ENCODE measurements at regions not wholly inside any gene's neighbourhood (a gene's known extent, or its start where the extent isn't known, plus 50 kb on each side); places are given as distances from the start of the nearest gene placed in this dataset.

DNA sequence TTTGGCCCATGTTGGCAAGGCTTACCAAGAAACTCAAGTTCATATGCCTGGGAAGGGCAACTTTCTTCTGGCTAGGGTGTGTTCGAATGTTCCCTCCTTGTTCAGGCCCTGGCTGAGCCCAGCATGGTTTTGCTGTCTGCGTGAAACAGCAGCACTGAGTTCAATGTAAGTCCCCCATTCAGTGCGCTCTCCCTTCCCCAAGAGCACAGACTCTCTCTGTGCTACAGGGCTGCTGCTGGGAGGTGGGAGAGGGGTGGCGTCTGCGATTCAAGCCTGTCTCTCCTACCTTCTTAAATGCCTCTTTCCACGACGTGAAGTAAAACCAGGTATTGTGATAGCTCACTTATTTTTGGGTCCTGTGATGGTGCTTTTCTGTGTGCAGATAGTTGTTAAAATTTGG lies 289.3 kb upstream of the GOLIM4 start:
- CTCF ChIA-PET: interaction anchor here (1.5 to 1.6 kb wide), 2 partner anchors 44 to 462 kb away, joined by 4 to 5 read pairs; no protein-coding TSS in a partner anchor
- H3K4me1 ChIP-seq (ENCODE audit: control insufficient read depth in 1 of 2, insufficient read depth in 2 of 2, low read depth in 1 of 2, low read length in 1 of 2): no peaks in the 10 kb centered on the region
- no peak overlapping the region for H2AFZ ChIP-seq (ENCODE audit: low read depth)
- no peak overlapping the region for H3K9ac ChIP-seq
- no peaks in the 10 kb centered on the region for H4K20me1 ChIP-seq (ENCODE audit: insufficient read depth)
- H3F3A ChIP-seq (replicated peaks; ENCODE audit: insufficient read depth): no peaks in the 10 kb centered on the region
- H3K27me3 ChIP-seq (ENCODE audit: insufficient read depth): no peaks in the 10 kb centered on the region
- no peak for DNase-seq
- H3K9me2 ChIP-seq: no peaks in the 10 kb centered on the region
- H3K79me2 ChIP-seq (ENCODE audit: insufficient read depth): no peaks in the 10 kb centered on the region
- no peaks in the 10 kb centered on the region for H3K36me3 ChIP-seq (replicated peaks in 1 of 2; ENCODE audit: control insufficient read depth in 1 of 2, insufficient read depth in 2 of 2, low read length in 1 of 2)
- H3K4me2 ChIP-seq: no peak overlapping the region
- H3K9me3 ChIP-seq: no peaks in the 10 kb centered on the region
- H3K27ac ChIP-seq (ENCODE audit: low read depth in 2 of 2, low read length in 1 of 2): no peak overlapping the region
- 29% methylated on average over 6 of the region's 7 CpGs for WGBS (ENCODE audit: low lambda C conversion rate)
- POLR2A ChIA-PET: no interaction called here
- TF ChIP-seq GABPA (IDR thresholded peaks at IDR 0.05; ENCODE audit: low read depth) (no peak), FOSL2 (IDR thresholded peaks at IDR 0.05; ENCODE audit: borderline replicate concordance, low read depth) (no peak)
- H3K4me3 ChIP-seq (ENCODE audit: low read depth in 2 of 2, low read length in 1 of 2): no peak overlapping the region

DNA sequence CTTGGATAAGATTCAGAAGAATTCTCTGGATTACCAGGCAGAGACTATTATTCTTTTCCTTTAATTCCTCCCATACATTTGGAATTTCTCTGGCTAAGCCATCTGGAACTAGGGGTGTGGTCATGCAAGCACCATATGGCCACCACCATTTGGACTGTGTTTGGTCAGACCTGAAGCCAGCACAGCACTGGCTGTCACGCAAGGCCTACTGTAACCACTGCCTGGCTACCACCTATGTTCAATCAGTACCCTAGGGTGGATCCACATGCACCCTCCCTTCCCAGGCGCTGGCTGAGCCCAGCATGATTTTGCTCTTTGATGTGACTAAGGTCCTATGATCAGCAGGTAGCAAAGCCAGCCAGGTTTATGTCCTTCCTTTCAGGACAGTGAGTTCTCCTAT lies 287.8 kb upstream of the GOLIM4 start:
- Histone ChIP-seq H3K79me2 (ENCODE audit: insufficient read depth) (no peaks in the 10 kb centered on the region), H3K9me2 (no peaks in the 10 kb centered on the region), H3K36me3 (replicated peaks in 1 of 2; ENCODE audit: control insufficient read depth in 1 of 2, insufficient read depth in 2 of 2, low read length in 1 of 2) (no peaks in the 10 kb centered on the region), H3K27ac (ENCODE audit: low read depth in 2 of 2, low read length in 1 of 2) (no peak overlapping the region), H3K4me1 (ENCODE audit: control insufficient read depth in 1 of 2, insufficient read depth in 2 of 2, low read depth in 1 of 2, low read length in 1 of 2) (no peaks in the 10 kb centered on the region), H3K4me3 (ENCODE audit: low read depth in 2 of 2, low read length in 1 of 2) (no peak overlapping the region), H3K27me3 (ENCODE audit: insufficient read depth) (no peaks in the 10 kb centered on the region), H3K9me3 (no peaks in the 10 kb centered on the region), H3K9ac (no peak overlapping the region), H4K20me1 (ENCODE audit: insufficient read depth) (no peaks in the 10 kb centered on the region), H3K4me2 (no peak overlapping the region), H3F3A (replicated peaks; ENCODE audit: insufficient read depth) (no peaks in the 10 kb centered on the region), H2AFZ (ENCODE audit: low read depth) (no peak overlapping the region)
- WGBS (ENCODE audit: low lambda C conversion rate): 29% methylated on average over 2 of the region's 2 CpGs
- TF ChIP-seq, protein P1, sequence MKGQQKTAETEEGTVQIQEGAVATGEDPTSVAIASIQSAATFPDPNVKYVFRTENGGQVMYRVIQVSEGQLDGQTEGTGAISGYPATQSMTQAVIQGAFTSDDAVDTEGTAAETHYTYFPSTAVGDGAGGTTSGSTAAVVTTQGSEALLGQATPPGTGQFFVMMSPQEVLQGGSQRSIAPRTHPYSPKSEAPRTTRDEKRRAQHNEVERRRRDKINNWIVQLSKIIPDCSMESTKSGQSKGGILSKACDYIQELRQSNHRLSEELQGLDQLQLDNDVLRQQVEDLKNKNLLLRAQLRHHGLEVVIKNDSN (IDR thresholded peaks at IDR 0.05; ENCODE audit: borderline replicate concordance, low read depth): no peak
- TF ChIP-seq TAF1 (IDR thresholded peaks at IDR 0.05; ENCODE audit: borderline replicate concordance, low read depth, low read length): no peak
- TF ChIP-seq EZH2phosphoT487 (IDR thresholded peaks at IDR 0.05; ENCODE audit: borderline replicate concordance, low read depth): no peak
- no peak for TF ChIP-seq RCOR1 (IDR thresholded peaks at IDR 0.05; ENCODE audit: low read length)
- ChIA-PET POLR2A (no interaction called here), CTCF (no interaction called here)
- no peak for DNase-seq

DNA sequence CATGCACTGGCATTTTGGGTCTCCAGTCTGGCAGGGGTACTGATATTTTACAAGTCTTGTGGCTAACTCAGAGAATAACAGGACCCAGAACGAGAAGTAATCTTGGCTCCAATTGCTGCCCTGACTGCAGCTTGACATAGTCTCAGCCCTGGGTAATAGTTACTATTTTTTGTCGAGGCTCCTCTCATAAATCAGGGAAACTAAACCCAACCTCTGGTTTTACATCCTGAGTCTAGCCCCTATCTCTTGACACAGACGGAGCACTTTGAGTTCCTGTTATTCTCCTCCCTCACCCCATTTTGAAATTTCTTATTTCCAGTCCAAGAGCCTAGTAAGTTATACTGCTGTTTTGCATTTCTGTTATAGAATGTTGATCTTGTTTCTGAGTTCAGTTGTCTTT lies 276.1 kb upstream of the GOLIM4 start:
- no peaks in the 10 kb centered on the region for H3K79me2 ChIP-seq (ENCODE audit: insufficient read depth)
- no peak overlapping the region for H3K4me3 ChIP-seq (ENCODE audit: low read depth in 2 of 2, low read length in 1 of 2)
- no peak overlapping the region for H2AFZ ChIP-seq (ENCODE audit: low read depth)
- no peaks in the 10 kb centered on the region for H3K9me3 ChIP-seq
- H3K27ac ChIP-seq (ENCODE audit: low read depth in 2 of 2, low read length in 1 of 2): no peak overlapping the region
- H4K20me1 ChIP-seq (ENCODE audit: insufficient read depth): no peaks in the 10 kb centered on the region
- H3K27me3 ChIP-seq (ENCODE audit: insufficient read depth): no peaks in the 10 kb centered on the region
- no peak overlapping the region for H3K4me2 ChIP-seq
- POLR2A ChIA-PET: no interaction called here
- CTCF ChIA-PET: no interaction called here
- H3F3A ChIP-seq (replicated peaks; ENCODE audit: insufficient read depth): no peaks in the 10 kb centered on the region
- WGBS (ENCODE audit: low lambda C conversion rate): 30% methylated on average over 3 of the region's 3 CpGs
- no peaks in the 10 kb centered on the region for H3K36me3 ChIP-seq (replicated peaks in 1 of 2; ENCODE audit: control insufficient read depth in 1 of 2, insufficient read depth in 2 of 2, low read length in 1 of 2)
- no peaks in the 10 kb centered on the region for H3K4me1 ChIP-seq (ENCODE audit: control insufficient read depth in 1 of 2, insufficient read depth in 2 of 2, low read depth in 1 of 2, low read length in 1 of 2)
- no peak for DNase-seq
- H3K9me2 ChIP-seq: no peaks in the 10 kb centered on the region
- H3K9ac ChIP-seq: no peak overlapping the region
- TF ChIP-seq CHD2 (IDR thresholded peaks at IDR 0.05; ENCODE audit: low read length, partially characterized antibody) (no peak), GATA2 (CRISPR knock-in tag; IDR thresholded peaks at IDR 0.05) (no peak), MEF2A (IDR thresholded peaks at IDR 0.05; ENCODE audit: borderline replicate concordance, low read depth) (no peak), NFIC (IDR thresholded peaks at IDR 0.05; ENCODE audit: borderline replicate concordance) (no peak), FOSL2 (IDR thresholded peaks at IDR 0.05; ENCODE audit: borderline replicate concordance, low read depth) (no peak), RCOR1 (IDR thresholded peaks at IDR 0.05; ENCODE audit: low read length) (no peak), RFX5 (IDR thresholded peaks at IDR 0.05; ENCODE audit: low read length) (no peak), EP300 (IDR thresholded peaks at IDR 0.05; ENCODE audit: borderline replicate concordance in 1 of 2, low read depth in 1 of 2, low read length in 1 of 2) (no peak), EZH2phosphoT487 (IDR thresholded peaks at IDR 0.05; ENCODE audit: borderline replicate concordance, low read depth) (no peak)
- TF ChIP-seq, protein P2, sequence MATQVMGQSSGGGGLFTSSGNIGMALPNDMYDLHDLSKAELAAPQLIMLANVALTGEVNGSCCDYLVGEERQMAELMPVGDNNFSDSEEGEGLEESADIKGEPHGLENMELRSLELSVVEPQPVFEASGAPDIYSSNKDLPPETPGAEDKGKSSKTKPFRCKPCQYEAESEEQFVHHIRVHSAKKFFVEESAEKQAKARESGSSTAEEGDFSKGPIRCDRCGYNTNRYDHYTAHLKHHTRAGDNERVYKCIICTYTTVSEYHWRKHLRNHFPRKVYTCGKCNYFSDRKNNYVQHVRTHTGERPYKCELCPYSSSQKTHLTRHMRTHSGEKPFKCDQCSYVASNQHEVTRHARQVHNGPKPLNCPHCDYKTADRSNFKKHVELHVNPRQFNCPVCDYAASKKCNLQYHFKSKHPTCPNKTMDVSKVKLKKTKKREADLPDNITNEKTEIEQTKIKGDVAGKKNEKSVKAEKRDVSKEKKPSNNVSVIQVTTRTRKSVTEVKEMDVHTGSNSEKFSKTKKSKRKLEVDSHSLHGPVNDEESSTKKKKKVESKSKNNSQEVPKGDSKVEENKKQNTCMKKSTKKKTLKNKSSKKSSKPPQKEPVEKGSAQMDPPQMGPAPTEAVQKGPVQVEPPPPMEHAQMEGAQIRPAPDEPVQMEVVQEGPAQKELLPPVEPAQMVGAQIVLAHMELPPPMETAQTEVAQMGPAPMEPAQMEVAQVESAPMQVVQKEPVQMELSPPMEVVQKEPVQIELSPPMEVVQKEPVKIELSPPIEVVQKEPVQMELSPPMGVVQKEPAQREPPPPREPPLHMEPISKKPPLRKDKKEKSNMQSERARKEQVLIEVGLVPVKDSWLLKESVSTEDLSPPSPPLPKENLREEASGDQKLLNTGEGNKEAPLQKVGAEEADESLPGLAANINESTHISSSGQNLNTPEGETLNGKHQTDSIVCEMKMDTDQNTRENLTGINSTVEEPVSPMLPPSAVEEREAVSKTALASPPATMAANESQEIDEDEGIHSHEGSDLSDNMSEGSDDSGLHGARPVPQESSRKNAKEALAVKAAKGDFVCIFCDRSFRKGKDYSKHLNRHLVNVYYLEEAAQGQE (IDR thresholded peaks at IDR 0.05; ENCODE audit: low read depth, low read length): no peak
- TF ChIP-seq, protein P3, sequence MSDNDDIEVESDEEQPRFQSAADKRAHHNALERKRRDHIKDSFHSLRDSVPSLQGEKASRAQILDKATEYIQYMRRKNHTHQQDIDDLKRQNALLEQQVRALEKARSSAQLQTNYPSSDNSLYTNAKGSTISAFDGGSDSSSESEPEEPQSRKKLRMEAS (IDR thresholded peaks at IDR 0.05; ENCODE audit: low read depth): no peak
- TF ChIP-seq, protein P4, sequence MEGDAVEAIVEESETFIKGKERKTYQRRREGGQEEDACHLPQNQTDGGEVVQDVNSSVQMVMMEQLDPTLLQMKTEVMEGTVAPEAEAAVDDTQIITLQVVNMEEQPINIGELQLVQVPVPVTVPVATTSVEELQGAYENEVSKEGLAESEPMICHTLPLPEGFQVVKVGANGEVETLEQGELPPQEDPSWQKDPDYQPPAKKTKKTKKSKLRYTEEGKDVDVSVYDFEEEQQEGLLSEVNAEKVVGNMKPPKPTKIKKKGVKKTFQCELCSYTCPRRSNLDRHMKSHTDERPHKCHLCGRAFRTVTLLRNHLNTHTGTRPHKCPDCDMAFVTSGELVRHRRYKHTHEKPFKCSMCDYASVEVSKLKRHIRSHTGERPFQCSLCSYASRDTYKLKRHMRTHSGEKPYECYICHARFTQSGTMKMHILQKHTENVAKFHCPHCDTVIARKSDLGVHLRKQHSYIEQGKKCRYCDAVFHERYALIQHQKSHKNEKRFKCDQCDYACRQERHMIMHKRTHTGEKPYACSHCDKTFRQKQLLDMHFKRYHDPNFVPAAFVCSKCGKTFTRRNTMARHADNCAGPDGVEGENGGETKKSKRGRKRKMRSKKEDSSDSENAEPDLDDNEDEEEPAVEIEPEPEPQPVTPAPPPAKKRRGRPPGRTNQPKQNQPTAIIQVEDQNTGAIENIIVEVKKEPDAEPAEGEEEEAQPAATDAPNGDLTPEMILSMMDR (IDR thresholded peaks at IDR 0.05): no peak

Data from SK-N-SH (cell line).